HepG2 (cell line): ENCODE measurements at regions not wholly inside any gene's neighbourhood (a gene's known extent, or its start where the extent isn't known, plus 50 kb on each side); places are given as distances from the start of the nearest gene placed in this dataset.

Source experiments
- ATAC-seq: fragments of 200-7000 bp; cut with Tn5 transposase; 3 replicates; pipeline ENCODE4 v1.9.1; 2020; ENCODE audit warnings: mild to moderate bottlenecking, moderate library complexity
- BruUV-seq: library from RNA; stranded (reverse); fragments of 400-500 nt; replicated peaks from 2 replicates; lab custom pipeline; 2021; lab: Mats Ljungman, UMichigan
- CTCF ChIA-PET: fragments of 300-600 bp; formaldehyde crosslinking; extraction: SDS; loops from one replicate; lab custom pipeline; 2021; ENCODE audit warnings: low total read pairs, inconsistent platforms, low intra/inter-chr PET ratio; lab: Yijun Ruan, JAX
- POLR2A ChIA-PET: fragments of 350-600 bp; sonication (Branson Sonifier 250); formaldehyde crosslinking; loops from one replicate; lab custom pipeline; 2020; ENCODE audit warnings: antibody characterized with exemption, inconsistent platforms; lab: Yijun Ruan, JAX
- DNase-seq: peaks from one replicate; pipeline ENCODE4 v3.0.0-alpha.2; 2015; ENCODE audit warnings: low spot score
- FAIRE-seq: peaks from 3 replicates; lab custom pipeline; 2011; peaks lifted over from hg19 to GRCh38; lab: Jason Lieb, UNC
- H2AFZ ChIP-seq: one replicate; pipeline ENCODE4 v1.6.1; 2011; ENCODE audit warnings: low read length, inconsistent platforms
- H3K27ac ChIP-seq: fragments of 300-600 bp; 3 replicates; pipeline ENCODE4 v1.8.0; 2011; ENCODE audit warnings: mixed run types, mild to moderate bottlenecking, mixed read lengths, low read length, inconsistent platforms; ENCODE audit not compliant: insufficient read depth; ENCODE audit errors: extremely low read length
- H3K27me3 ChIP-seq, 2 experiments: fragments of 200-600 bp in 1 of 2; 2 replicates in 1 of 2; 3 replicates in 1 of 2; pipeline versions ENCODE4 v1.6.0 to v1.8.0; 2011; ENCODE audit warnings: low read length in 2 of 2, mild to moderate bottlenecking in 2 of 2, moderate library complexity in 2 of 2, inconsistent platforms in 1 of 2; ENCODE audit not compliant: insufficient read depth in 2 of 2, control insufficient read depth in 1 of 2
- H3K36me3 ChIP-seq, 2 experiments: fragments of 200-600 bp in 1 of 2; replicated peaks in 1 of 2; 2 replicates in 1 of 2; 3 replicates in 1 of 2; pipeline versions ENCODE4 v1.5.1 to v1.8.0; 2011; ENCODE audit warnings: low read length in 2 of 2, inconsistent platforms in 1 of 2; ENCODE audit not compliant: insufficient read depth in 2 of 2, control insufficient read depth in 1 of 2
- H3K4me1 ChIP-seq: 2 replicates; pipeline ENCODE4 v1.5.1; 2012; ENCODE audit warnings: low read length, inconsistent platforms; ENCODE audit not compliant: insufficient read depth
- H3K4me2 ChIP-seq: 2 replicates; pipeline ENCODE4 v1.6.0; 2011; ENCODE audit warnings: low read depth, low read length, inconsistent platforms
- H3K4me3 ChIP-seq, 3 experiments: fragments of 200-600 bp in 1 of 3; sonication (generic), shearing (Covaris generic) in 1 of 3; replicated peaks in 1 of 3; 2 replicates each; pipeline ENCODE4 v1.5.1; 2011 to 2016; ENCODE audit warnings: low read length in 3 of 3, inconsistent platforms in 2 of 3, low read depth in 2 of 3, mild to moderate bottlenecking in 2 of 3, control low read depth in 1 of 3, mixed read lengths in 1 of 3; ENCODE audit not compliant: insufficient read depth in 1 of 3
- H3K79me2 ChIP-seq: one replicate; pipeline ENCODE4 v1.6.1; 2011; ENCODE audit warnings: low read length, inconsistent platforms; ENCODE audit not compliant: insufficient read depth
- H3K9ac ChIP-seq: 2 replicates; pipeline ENCODE4 v1.6.0; 2011; ENCODE audit warnings: mild to moderate bottlenecking, low read depth, low read length, inconsistent platforms; ENCODE audit not compliant: insufficient read depth
- H3K9me3 ChIP-seq: 2 replicates; pipeline ENCODE4 v1.5.1; 2012; ENCODE audit warnings: mild to moderate bottlenecking, low read length
- H4K20me1 ChIP-seq: 2 replicates; pipeline ENCODE4 v1.6.0; 2011; ENCODE audit warnings: inconsistent platforms, mild to moderate bottlenecking, low read length, moderate library complexity; ENCODE audit not compliant: insufficient read depth
- BRCA1 ChIP-seq: sonication (generic); formaldehyde crosslinking; IDR thresholded peaks from 2 replicates; pipeline ENCODE4 v1.4.0; 2020; ENCODE audit warnings: missing genetic modification reagents
- GTF3A ChIP-seq: sonication (generic); formaldehyde crosslinking; conservative IDR thresholded peaks from 2 replicates; pipeline ENCODE4 v1.4.0; 2020; ENCODE audit warnings: mild to moderate bottlenecking, missing genetic modification reagents
- POLR2G ChIP-seq: fragments of 200-400 bp; formaldehyde crosslinking; IDR thresholded peaks from 2 replicates; pipeline ENCODE4 v1.6.1; 2018; ENCODE audit warnings: mild to moderate bottlenecking, low read depth, low read length, moderate library complexity
- RFX5 ChIP-seq: IDR thresholded peaks from 2 replicates; pipeline ENCODE4 v1.6.1; 2011; ENCODE audit warnings: low read depth, low read length, improper control_type of control experiment
- ZNF883 ChIP-seq: sonication (generic); formaldehyde crosslinking; IDR thresholded peaks from 2 replicates; pipeline ENCODE4 v1.5.1; 2020; ENCODE audit warnings: mild to moderate bottlenecking, missing genetic modification reagents; ENCODE audit errors: not compliant biosample characterization
- in situ Hi-C: cut with HindIII; loops from 2 replicates; pipeline ENCODE4 v1.10.0; 2017; ENCODE audit warnings: low pct_unique_long_range_greater_than_20kb; ENCODE audit not compliant: extremely low pct_ligation_motif_present
- intact Hi-C: fragments of 100-400 bp; cut with micrococcal nuclease; formaldehyde crosslinking; loops from one replicate; pipeline ENCODE4 v1.10.0; 2022; ENCODE audit not compliant: unreplicated experiment
- TF ChIP-seq, protein P1 (sequence below): sonication (generic); formaldehyde crosslinking; IDR thresholded peaks from 2 replicates; pipeline ENCODE4 v1.4.0; 2020; ENCODE audit warnings: missing genetic modification reagents
- TF ChIP-seq, protein P2 (sequence below): sonication (generic); formaldehyde crosslinking; IDR thresholded peaks from 2 replicates; pipeline ENCODE4 v1.8.0; 2022; ENCODE audit warnings: mild to moderate bottlenecking, missing genetic modification reagents; ENCODE audit not compliant: insufficient replicate concordance
- TF ChIP-seq, protein P3 (sequence below): sonication (generic); formaldehyde crosslinking; IDR thresholded peaks from 2 replicates; pipeline ENCODE4 v1.4.0; 2020; ENCODE audit warnings: missing genetic modification reagents

DNA sequence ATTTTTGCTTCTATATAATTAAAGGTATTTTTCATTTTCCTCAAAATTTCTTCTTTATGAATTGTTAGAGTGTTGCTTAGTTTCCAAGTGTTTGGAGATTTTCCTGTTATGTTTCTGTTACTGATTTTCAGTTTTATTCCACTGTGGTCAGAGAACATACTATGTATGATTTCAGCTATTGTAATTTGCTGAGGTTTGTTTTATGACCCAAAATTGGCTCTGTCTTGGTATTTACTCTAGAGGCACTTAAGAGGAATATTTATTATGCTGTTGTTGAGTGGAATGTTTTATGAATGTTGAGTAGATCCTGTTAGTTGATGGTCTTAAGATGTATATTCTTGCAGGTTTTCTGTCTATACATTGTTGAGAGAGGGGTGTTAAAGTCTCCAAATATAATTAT is 263.5 kb downstream of the PABPC4L start:
- Histone ChIP-seq H3K9me3 (no peaks in the 10 kb centered on the region), H3K27ac (no peak overlapping the region), H2AFZ (no peak overlapping the region), H3K9ac (no peak overlapping the region), H4K20me1 (no peaks in the 10 kb centered on the region), H3K4me1 (no peaks in the 10 kb centered on the region), H3K27me3 (no peaks in the 10 kb centered on the region; a peak in 1 of 5 replicates), H3K79me2 (no peaks in the 10 kb centered on the region), H3K4me3 (no peak overlapping the region), H3K36me3 (no peaks in the 10 kb centered on the region), H3K4me2 (no peak overlapping the region)
- intact Hi-C loops, result no loop called here
- TF ChIP-seq ZNF883 (no peak), POLR2G (no peak), RFX5 (no peak), GTF3A (CRISPR knock-in tag) (no peak), BRCA1 (CRISPR knock-in tag) (no peak)
- TF ChIP-seq, protein P1, sequence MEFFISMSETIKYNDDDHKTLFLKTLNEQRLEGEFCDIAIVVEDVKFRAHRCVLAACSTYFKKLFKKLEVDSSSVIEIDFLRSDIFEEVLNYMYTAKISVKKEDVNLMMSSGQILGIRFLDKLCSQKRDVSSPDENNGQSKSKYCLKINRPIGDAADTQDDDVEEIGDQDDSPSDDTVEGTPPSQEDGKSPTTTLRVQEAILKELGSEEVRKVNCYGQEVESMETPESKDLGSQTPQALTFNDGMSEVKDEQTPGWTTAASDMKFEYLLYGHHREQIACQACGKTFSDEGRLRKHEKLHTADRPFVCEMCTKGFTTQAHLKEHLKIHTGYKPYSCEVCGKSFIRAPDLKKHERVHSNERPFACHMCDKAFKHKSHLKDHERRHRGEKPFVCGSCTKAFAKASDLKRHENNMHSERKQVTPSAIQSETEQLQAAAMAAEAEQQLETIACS (CRISPR knock-in tag), result no peak
- TF ChIP-seq, protein P2, sequence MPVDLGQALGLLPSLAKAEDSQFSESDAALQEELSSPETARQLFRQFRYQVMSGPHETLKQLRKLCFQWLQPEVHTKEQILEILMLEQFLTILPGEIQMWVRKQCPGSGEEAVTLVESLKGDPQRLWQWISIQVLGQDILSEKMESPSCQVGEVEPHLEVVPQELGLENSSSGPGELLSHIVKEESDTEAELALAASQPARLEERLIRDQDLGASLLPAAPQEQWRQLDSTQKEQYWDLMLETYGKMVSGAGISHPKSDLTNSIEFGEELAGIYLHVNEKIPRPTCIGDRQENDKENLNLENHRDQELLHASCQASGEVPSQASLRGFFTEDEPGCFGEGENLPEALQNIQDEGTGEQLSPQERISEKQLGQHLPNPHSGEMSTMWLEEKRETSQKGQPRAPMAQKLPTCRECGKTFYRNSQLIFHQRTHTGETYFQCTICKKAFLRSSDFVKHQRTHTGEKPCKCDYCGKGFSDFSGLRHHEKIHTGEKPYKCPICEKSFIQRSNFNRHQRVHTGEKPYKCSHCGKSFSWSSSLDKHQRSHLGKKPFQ (CRISPR knock-in tag), result no peak
- TF ChIP-seq, protein P3, sequence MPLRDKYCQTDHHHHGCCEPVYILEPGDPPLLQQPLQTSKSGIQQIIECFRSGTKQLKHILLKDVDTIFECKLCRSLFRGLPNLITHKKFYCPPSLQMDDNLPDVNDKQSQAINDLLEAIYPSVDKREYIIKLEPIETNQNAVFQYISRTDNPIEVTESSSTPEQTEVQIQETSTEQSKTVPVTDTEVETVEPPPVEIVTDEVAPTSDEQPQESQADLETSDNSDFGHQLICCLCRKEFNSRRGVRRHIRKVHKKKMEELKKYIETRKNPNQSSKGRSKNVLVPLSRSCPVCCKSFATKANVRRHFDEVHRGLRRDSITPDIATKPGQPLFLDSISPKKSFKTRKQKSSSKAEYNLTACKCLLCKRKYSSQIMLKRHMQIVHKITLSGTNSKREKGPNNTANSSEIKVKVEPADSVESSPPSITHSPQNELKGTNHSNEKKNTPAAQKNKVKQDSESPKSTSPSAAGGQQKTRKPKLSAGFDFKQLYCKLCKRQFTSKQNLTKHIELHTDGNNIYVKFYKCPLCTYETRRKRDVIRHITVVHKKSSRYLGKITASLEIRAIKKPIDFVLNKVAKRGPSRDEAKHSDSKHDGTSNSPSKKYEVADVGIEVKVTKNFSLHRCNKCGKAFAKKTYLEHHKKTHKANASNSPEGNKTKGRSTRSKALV (CRISPR knock-in tag), result no peak
- BruUV-seq, result no TSS peak
- CTCF ChIA-PET, result no interaction called here
- FAIRE-seq, result no peak
- DNase-seq, result no peak
- ATAC-seq, result no peak
- POLR2A ChIA-PET, result no interaction called here
- in situ Hi-C loops, result no loop called here
